Posterior vena cava (tissue), 2 donors: ENCODE measurements at regions not wholly inside any gene's neighbourhood (a gene's known extent, or its start where the extent isn't known, plus 50 kb on each side); places are given as distances from the start of the nearest gene placed in this dataset.

ENCODE experiments used
- DNase-seq: peaks from one replicate; pipeline ENCODE4 v3.0.0-alpha.2; 2020; ENCODE audit warnings: low spot score
- intact Hi-C, 2 donors: fragments of 100-400 bp; cut with DNase I; formaldehyde crosslinking; loops; one replicate each; pipeline versions ENCODE4 v1.14.1 to v1.14.2; 2022 to 2023
- donor health status: DM: yes; HTN: yes; CAD: no.
- donor health status: DM: yes; HTN: yes; CAD: no.

DNA sequence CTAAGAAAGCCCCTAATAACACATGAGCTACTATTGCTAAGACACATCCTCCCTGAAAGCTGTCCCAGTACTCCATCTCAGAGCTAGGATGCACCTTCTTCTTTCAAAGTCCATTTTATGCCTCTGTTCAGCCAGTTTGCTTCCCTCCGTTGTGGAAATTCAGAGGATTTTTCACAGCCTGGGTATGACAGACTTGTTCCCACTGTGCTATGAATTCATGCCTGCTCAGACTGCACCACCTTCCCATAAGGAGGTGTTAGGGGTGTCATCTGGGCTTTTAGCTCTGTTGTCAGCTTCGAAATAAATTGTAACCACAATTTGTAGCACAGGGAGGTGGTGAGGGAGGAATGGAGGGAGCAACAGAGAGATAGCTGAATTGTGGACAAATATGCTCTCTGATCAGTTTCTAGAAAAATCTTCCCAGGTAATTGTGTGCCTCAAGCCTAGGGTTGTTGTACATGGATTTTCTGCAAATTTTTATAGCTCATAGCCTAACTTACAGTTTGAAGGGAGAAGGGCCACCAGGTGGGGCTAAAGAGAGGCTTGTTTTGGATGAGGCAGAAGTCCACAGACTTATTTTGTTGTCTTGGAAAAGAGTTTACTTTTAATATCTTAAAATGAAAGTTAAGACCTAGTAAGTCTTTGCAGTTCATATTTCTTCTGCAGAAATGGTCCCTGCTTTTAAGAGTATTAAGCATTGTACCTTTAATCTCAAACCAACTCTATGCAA, 462.0 kb downstream of the PDCD6IP start:
- DNase-seq: no peak
- intact Hi-C loops: no loop called here

- no peak for DNase-seq
- intact Hi-C loops: no loop called here
Measured at GRCh38 chr3:34261001-34261385, 462.6 kb downstream of the PDCD6IP start.

- DNase-seq: no peak
- intact Hi-C loops: no loop called here
Measured at GRCh38 chr3:34263101-34263621, 464.7 kb downstream of the PDCD6IP start.

GRCh38 chr3:34264337-34265041, 466.1 kb downstream of the PDCD6IP start:
- DNase-seq: no peak

DNA sequence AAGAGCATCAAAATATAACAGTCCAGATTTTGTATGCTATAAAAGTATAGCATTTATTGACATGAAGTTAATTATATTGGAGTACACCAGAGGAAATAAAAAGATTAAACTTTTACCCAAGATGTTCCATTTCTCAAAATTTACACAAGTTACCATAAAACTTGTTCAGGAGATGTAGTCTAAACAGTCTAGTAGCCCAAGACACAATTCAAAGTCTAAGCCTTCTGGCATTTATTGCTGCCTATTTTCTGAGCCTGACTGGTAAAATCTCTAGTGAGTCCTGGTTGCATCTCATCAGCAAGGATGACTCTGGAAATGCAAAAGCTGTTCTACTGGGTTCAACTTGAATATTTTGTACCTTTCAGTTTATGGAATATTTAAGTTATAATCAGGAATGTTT, 468.7 kb downstream of the PDCD6IP start:
- intact Hi-C loops: no loop called here
- DNase-seq: no peak

More at GRCh38 chr3:34264337-34265041, 466.1 kb downstream of the PDCD6IP start:
- intact Hi-C loops: no loop called here

GRCh38 chr3:34268032-34268709, 469.7 kb downstream of the PDCD6IP start:
- intact Hi-C loops: no loop called here
- no peak for DNase-seq

- intact Hi-C loops: loop anchor here in 1 of 2 donors (5.0 kb wide), 1 partner anchor 1521 kb away; no protein-coding TSS in a partner anchor
- DNase-seq: no peak
Measured at GRCh38 chr3:34275811-34276210, 477.4 kb downstream of the PDCD6IP start.

- intact Hi-C loops: loop anchor here in 1 of 2 donors (5.0 kb wide), 1 partner anchor 1521 kb away; no protein-coding TSS in a partner anchor
- no peak for DNase-seq
Measured at GRCh38 chr3:34276342-34276741, 477.9 kb downstream of the PDCD6IP start.

GRCh38 chr3:34277110-34277509, 478.7 kb downstream of the PDCD6IP start:
- no peak for DNase-seq
- intact Hi-C loops: loop anchor here in 1 of 2 donors (5.0 kb wide), 1 partner anchor 1520 kb away; no protein-coding TSS in a partner anchor

GRCh38 chr3:34279901-34280300, 481.5 kb downstream of the PDCD6IP start:
- DNase-seq: no peak
- intact Hi-C loops: loop anchor here in 1 of 2 donors (5.0 kb wide), 1 partner anchor 1517 kb away; no protein-coding TSS in a partner anchor

GRCh38 chr3:34283751-34284150, 485.3 kb downstream of the PDCD6IP start:
- no peak for DNase-seq
- intact Hi-C loops: no loop called here

GRCh38 chr3:34284959-34285826, 486.8 kb downstream of the PDCD6IP start:
- intact Hi-C loops: no loop called here
- DNase-seq: no peak

DNA sequence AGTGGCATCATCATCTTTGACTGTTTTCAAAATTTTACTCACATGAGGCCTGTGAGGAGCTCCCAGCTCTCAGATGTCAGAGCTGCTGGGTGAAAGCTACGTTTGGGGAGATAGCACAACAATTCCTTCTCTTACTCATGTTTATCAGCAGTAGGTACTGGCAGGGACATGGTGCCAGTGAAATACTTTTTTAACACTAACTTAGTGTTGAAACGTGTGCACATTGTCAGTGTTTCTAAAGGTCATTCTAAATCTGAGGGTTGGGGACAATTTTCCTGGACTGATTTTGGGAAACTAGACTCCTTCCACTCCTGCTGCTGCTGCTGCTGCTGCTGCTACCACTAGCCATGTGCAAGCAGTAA, 487.4 kb downstream of the PDCD6IP start:
- DNase-seq: no peak
- intact Hi-C loops: no loop called here

- intact Hi-C loops: no loop called here
Measured at GRCh38 chr3:34292605-34293300, 494.3 kb downstream of the PDCD6IP start.

DNA sequence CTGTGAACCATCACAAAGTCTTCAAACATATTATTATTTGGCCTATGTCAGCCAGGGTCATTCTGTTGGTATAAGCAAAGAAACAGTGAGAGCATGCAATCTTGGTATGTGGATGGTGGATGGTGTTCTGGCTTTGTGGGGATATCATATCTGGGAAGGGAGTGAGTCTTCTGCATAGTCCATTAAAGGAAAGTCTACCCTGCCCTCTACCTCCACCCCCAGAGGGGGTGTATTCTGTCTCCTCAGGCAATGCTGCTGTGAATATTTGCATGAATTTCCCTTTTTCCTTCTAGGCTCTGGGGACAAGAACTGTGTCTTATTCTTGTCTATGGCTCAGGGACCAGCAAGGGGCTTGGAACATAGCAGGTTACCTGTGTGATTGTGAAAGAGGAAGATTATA, 495.8 kb downstream of the PDCD6IP start:
- intact Hi-C loops: no loop called here
- no peak for DNase-seq

More at GRCh38 chr3:34292605-34293300, 494.3 kb downstream of the PDCD6IP start:
- no peak for DNase-seq

DNA sequence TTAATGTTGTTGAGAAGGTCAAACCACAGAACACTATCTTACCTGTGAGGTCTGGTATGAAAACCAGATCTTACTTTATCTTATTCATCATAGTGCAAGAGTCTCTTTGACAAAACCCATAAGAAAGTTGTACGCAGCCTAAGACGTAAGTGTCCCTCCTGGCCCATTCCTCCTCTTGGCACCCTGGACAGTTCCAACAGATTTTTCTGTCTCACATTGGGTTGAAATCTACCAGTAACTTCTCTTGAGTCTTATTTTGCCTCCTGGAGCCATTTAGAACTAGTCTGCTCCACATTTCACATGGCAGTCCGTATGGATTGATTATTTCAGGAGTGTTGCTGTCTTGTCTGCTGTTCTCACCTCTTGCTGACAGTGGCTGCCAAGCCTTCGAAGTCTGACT, 498.4 kb downstream of the PDCD6IP start:
- intact Hi-C loops: no loop called here
- DNase-seq: no peak

GRCh38 chr3:34298653-34299052, 500.2 kb downstream of the PDCD6IP start:
- intact Hi-C loops: no loop called here
- no peak for DNase-seq

DNA sequence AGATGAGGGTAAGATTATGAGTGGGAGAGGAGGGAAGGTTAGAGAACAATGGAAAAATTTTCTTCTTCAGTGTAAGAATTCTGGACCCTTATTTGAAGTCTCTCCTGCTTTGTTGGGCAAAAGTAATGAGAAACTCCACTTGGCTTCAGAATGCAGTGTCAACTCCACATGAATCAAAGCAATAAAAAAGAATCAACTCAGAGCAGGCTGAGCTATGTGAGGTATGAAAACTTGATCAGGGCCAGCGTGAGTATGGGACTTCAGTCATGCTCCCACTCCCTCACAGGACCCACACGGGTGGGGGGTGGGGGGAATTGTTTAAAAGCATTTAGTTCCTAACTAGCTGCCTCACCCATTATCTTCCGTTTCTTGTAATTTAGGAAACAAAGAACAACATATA, 502.2 kb downstream of the PDCD6IP start:
- intact Hi-C loops: no loop called here

More for the DNA sequence above, 502.2 kb downstream of the PDCD6IP start:
- DNase-seq: no peak
